Liver (tissue), 3 donors: ENCODE measurements at regions not wholly inside any gene's neighbourhood (a gene's known extent, or its start where the extent isn't known, plus 50 kb on each side); places are given as distances from the start of the nearest gene placed in this dataset.

Source experiments
- CTCF ChIP-seq: fragments of 150-350 bp; IDR thresholded peaks from 2 replicates; pipeline ENCODE4 v1.5.1; 2017; ENCODE audit warnings: improper control_type of control experiment, low read depth, low read length; ENCODE audit not compliant: missing input control
- GABPA ChIP-seq, 2 donors: IDR thresholded peaks in 1 of 2; conservative IDR thresholded peaks in 1 of 2; 2 replicates each; pipeline ENCODE4 v1.6.1; 2016; ENCODE audit warnings: antibody characterized with exemption in 2 of 2, mild to moderate bottlenecking in 1 of 2, moderate library complexity in 1 of 2
- JUND ChIP-seq, 2 donors: IDR thresholded peaks; 2 replicates each; pipeline ENCODE4 v1.6.1; 2016; ENCODE audit warnings: antibody characterized with exemption in 2 of 2
- RXRA ChIP-seq, 2 donors: IDR thresholded peaks; 2 replicates each; pipeline ENCODE4 v1.6.1; 2017 to 2018; ENCODE audit warnings: antibody characterized with exemption in 2 of 2, mild to moderate bottlenecking in 1 of 2
- TAF1 ChIP-seq: conservative IDR thresholded peaks from 2 replicates; pipeline ENCODE4 v1.6.1; 2016; ENCODE audit warnings: antibody characterized with exemption, mild to moderate bottlenecking
- YY1 ChIP-seq: IDR thresholded peaks from 2 replicates; pipeline ENCODE4 v1.6.1; 2016; ENCODE audit warnings: antibody characterized with exemption, mild to moderate bottlenecking
- TF ChIP-seq, protein P1 (sequence below): IDR thresholded peaks from 2 replicates; pipeline ENCODE4 v1.6.1; 2016; ENCODE audit warnings: antibody characterized with exemption
- donor health status: healthy.
- donor health status: healthy.

DNA sequence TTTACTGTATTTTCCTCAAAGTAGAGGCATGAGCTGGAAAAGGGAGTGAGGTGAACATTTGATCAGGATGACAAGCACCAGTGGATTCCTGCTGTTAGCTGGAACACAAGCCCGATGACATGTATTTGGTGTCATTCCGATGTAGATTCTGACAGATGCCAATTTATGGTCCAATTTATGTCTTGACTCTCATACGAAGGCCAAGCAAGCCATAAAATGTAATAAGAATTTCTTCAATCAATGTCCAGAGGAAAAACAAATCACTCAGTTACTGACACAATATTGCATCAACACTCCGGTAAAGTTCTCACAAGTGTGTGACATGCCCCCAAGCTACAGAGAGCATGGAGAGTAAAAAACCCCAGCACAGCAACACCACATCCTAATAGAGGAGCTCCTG, 138.3 kb upstream of the ZNF521 start:
- TF ChIP-seq GABPA (IDR thresholded peaks at IDR 0.05 in 1 of 2, conservative IDR thresholded peaks at IDR 0.05 in 1 of 2), result no peak
- no peak for TF ChIP-seq CTCF
- TF ChIP-seq, protein P1, sequence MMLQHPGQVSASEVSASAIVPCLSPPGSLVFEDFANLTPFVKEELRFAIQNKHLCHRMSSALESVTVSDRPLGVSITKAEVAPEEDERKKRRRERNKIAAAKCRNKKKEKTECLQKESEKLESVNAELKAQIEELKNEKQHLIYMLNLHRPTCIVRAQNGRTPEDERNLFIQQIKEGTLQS, result no peak
- no peak for TF ChIP-seq YY1
- TF ChIP-seq JUND (IDR thresholded peaks at IDR 0.05), result no peak
- no peak for TF ChIP-seq TAF1
- TF ChIP-seq RXRA (IDR thresholded peaks at IDR 0.05), result no peak
